HFFc6 (cell line): ENCODE measurements at regions not wholly inside any gene's neighbourhood (a gene's known extent, or its start where the extent isn't known, plus 50 kb on each side); places are given as distances from the start of the nearest gene placed in this dataset.

Experiments used
- DNase-seq: peaks from one replicate; pipeline ENCODE4 v3.0.0-alpha.2; 2018
- H3K27ac Mint-ChIP-seq: 2 replicates; pipeline ENCODE4 v1.8.0; 2020; ENCODE audit warnings: mild to moderate bottlenecking, mixed read lengths
- H3K27me3 Mint-ChIP-seq: 2 replicates; pipeline ENCODE4 v1.8.0; 2021; ENCODE audit warnings: mild to moderate bottlenecking, moderate library complexity, mixed read lengths; ENCODE audit not compliant: insufficient read depth
- H3K36me3 Mint-ChIP-seq: 2 replicates; pipeline ENCODE4 v1.8.0; 2021; ENCODE audit warnings: low read depth, mixed read lengths
- H3K4me1 Mint-ChIP-seq: 2 replicates; pipeline ENCODE4 v1.8.0; 2020; ENCODE audit warnings: low read depth, mixed read lengths
- H3K4me3 Mint-ChIP-seq: 2 replicates; pipeline ENCODE4 v1.8.0; 2020; ENCODE audit warnings: mild to moderate bottlenecking, moderate library complexity, mixed read lengths
- H3K9me3 Mint-ChIP-seq: 2 replicates; pipeline ENCODE4 v1.8.0; 2020; ENCODE audit warnings: mild to moderate bottlenecking, mixed read lengths
- TF ChIP-seq, protein P1 (sequence below): fragments of 200-600 bp; sonication (generic); IDR thresholded peaks from 2 replicates; pipeline ENCODE4 v1.5.0; 2021; ENCODE audit warnings: antibody characterized with exemption, mild to moderate bottlenecking

DNA sequence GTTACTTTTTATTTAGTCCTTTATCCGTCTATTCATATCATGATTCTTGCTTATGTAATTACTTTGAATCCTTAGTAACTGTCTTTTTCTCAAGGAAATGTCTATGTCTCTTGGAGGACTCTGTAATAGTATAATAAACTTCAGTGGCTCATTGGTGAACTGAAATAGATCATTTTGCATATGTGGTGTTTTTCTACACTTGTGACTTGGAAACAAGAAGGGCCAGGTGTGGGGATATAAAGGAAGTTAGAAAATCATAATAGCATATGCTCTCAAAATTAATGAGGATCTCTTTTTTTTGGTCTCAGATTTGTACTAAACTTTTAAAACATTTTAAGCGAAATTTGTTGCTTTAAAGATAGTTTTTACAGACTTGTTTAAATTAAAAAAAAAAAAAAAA lies 453.0 kb upstream of the CDH20 start:
- Mint-ChIP-seq H3K9me3 (peaks cover 30% of the 10 kb centered on the region), H3K27me3 (no peaks in the 10 kb centered on the region; the same call in 1 of the 2 replicates), H3K4me3 (no peak overlapping the region), H3K4me1 (no peaks in the 10 kb centered on the region), H3K36me3 (no peaks in the 10 kb centered on the region), H3K27ac (no peak overlapping the region)
- no peak for DNase-seq
- TF ChIP-seq, protein P1, sequence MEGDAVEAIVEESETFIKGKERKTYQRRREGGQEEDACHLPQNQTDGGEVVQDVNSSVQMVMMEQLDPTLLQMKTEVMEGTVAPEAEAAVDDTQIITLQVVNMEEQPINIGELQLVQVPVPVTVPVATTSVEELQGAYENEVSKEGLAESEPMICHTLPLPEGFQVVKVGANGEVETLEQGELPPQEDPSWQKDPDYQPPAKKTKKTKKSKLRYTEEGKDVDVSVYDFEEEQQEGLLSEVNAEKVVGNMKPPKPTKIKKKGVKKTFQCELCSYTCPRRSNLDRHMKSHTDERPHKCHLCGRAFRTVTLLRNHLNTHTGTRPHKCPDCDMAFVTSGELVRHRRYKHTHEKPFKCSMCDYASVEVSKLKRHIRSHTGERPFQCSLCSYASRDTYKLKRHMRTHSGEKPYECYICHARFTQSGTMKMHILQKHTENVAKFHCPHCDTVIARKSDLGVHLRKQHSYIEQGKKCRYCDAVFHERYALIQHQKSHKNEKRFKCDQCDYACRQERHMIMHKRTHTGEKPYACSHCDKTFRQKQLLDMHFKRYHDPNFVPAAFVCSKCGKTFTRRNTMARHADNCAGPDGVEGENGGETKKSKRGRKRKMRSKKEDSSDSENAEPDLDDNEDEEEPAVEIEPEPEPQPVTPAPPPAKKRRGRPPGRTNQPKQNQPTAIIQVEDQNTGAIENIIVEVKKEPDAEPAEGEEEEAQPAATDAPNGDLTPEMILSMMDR, result no peak

DNA sequence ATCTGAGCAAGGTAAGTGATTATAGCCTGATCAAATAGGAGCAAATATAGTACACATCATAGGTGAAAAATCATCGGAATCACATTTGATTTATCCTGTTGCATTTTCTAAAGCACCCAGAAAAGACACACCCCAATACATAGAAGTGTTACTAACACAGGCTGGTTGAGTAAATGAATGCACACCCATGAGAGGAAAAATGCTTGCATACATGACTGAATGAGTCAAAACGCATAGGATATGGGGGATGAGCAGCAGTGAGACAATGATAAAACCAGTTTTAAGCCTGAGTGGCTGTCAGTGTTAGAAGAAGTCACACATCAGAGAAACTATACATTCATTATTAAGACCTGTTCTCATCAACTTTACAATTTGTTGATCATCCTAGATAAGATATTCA lies 449.6 kb upstream of the CDH20 start:
- Mint-ChIP-seq H3K9me3 (peaks cover 21% of the 10 kb centered on the region), H3K27me3 (no peaks in the 10 kb centered on the region; the same call in 1 of the 2 replicates), H3K4me1 (no peaks in the 10 kb centered on the region), H3K36me3 (no peaks in the 10 kb centered on the region), H3K4me3 (no peak overlapping the region), H3K27ac (no peak overlapping the region)
- TF ChIP-seq, protein P1, result no peak
- DNase-seq, result no peak

DNA sequence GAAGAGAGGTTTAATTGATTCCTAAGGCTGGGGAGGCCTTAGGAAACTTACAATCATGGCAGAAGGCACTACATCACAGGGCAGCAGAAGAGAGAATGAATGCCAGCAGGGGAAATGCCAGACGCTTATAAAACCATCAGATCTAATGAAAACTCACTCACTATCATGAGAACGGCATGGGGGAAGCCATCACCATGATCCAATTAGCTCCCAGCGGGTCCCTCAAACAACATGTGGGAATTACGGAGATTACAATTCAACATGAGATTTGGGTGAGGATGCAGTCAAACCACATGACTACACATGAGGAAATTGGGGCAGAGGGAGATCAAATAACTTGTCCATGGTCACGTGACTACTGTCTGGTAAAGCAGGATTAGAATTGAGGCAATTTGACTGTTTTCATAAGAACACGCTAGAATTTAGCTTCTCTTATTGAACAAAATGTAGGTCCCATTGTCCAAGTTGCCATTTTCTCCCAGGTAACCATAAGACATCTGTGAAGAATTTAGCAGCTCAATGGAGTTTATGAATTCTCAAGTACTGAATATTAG lies 445.1 kb upstream of the CDH20 start:
- Mint-ChIP-seq H3K27ac (no peak overlapping the region), H3K27me3 (no peaks in the 10 kb centered on the region), H3K4me1 (no peaks in the 10 kb centered on the region), H3K36me3 (no peaks in the 10 kb centered on the region), H3K4me3 (no peak overlapping the region), H3K9me3 (peaks cover 10% of the 10 kb centered on the region)
- TF ChIP-seq, protein P1, result no peak
- DNase-seq, result no peak

DNA sequence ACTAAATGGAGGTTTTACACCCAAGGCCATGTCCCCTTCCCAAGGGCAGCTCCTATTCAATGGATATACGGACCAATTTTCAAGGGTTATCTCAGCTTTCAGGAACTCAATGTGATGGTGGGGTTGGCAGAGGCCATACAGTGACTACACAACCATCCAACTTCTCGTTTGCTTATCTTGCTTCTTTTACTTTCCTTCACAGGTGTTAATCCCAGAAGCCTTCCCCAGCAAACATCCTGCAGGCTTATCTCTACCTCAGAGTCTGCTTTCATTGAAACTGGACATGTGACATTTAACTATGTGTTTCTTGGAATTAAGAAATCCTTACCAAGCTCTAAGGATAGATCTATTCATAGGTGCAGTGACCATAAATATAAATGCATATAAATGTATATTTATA lies 443.8 kb upstream of the CDH20 start:
- no peak overlapping the region for H3K27ac Mint-ChIP-seq
- no peaks in the 10 kb centered on the region; the same call in none of the 2 replicates for H3K9me3 Mint-ChIP-seq
- TF ChIP-seq, protein P1, result no peak
- no peak overlapping the region for H3K4me3 Mint-ChIP-seq
- no peaks in the 10 kb centered on the region for H3K4me1 Mint-ChIP-seq
- DNase-seq, result no peak
- H3K36me3 Mint-ChIP-seq, result no peaks in the 10 kb centered on the region
- no peaks in the 10 kb centered on the region for H3K27me3 Mint-ChIP-seq

DNA sequence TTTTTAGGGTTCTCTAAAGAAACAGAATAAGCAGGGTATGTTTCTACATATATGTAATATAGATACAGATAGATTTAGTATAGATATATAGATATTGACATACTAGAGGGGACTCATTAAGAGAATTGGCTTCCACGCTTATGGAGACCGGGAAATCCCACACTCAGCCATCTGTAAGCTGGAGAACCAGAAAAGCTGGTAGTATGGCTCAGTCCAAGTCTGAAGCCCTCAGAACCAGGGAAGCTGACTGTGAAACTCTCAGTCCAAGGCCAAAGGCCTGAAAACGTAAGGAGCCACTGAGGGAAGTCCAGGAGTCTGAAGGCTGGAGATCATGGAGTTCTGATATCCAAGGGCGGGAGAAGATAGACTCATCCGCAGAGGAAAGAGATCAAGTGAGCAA lies 441.3 kb upstream of the CDH20 start:
- Mint-ChIP-seq H3K9me3 (peaks cover 6% of the 10 kb centered on the region), H3K27ac (no peak overlapping the region), H3K4me1 (no peaks in the 10 kb centered on the region), H3K4me3 (no peak overlapping the region), H3K36me3 (no peaks in the 10 kb centered on the region), H3K27me3 (no peaks in the 10 kb centered on the region)
- no peak for DNase-seq
- TF ChIP-seq, protein P1, result no peak

DNA sequence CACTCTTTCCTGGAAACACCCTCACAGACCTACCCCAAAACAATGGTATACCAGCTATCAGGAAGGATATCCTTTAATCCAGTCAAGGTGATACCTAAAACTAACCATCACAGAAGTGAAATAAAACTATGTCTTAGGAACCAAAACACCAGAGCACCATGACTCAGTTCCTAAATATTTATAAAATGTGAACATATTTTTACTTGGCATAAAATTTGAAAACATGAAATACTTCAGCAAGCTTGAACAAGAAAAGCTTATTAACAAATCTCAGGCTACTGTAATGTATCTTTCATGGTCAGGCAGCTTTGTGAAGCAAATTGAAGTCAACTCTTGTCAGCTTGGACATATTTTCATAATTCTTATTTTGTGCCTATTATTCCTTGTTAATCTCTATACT lies 440.8 kb upstream of the CDH20 start:
- Mint-ChIP-seq H3K4me1 (no peaks in the 10 kb centered on the region), H3K27ac (no peak overlapping the region), H3K9me3 (peaks cover 6% of the 10 kb centered on the region), H3K4me3 (no peak overlapping the region), H3K36me3 (no peaks in the 10 kb centered on the region), H3K27me3 (no peaks in the 10 kb centered on the region)
- no peak for DNase-seq
- TF ChIP-seq, protein P1, result no peak
